GM18868 (cell line): ENCODE measurements at regions not wholly inside any gene's neighbourhood (a gene's known extent, or its start where the extent isn't known, plus 50 kb on each side); places are given as distances from the start of the nearest gene placed in this dataset.

Experiments
- ATAC-seq: cut with Tn5 transposase; IDR thresholded peaks from one replicate; pipeline ENCODE4 v1.9.1; 2021; ENCODE audit warnings: mild to moderate bottlenecking, moderate library complexity; ENCODE audit not compliant: unreplicated experiment

DNA sequence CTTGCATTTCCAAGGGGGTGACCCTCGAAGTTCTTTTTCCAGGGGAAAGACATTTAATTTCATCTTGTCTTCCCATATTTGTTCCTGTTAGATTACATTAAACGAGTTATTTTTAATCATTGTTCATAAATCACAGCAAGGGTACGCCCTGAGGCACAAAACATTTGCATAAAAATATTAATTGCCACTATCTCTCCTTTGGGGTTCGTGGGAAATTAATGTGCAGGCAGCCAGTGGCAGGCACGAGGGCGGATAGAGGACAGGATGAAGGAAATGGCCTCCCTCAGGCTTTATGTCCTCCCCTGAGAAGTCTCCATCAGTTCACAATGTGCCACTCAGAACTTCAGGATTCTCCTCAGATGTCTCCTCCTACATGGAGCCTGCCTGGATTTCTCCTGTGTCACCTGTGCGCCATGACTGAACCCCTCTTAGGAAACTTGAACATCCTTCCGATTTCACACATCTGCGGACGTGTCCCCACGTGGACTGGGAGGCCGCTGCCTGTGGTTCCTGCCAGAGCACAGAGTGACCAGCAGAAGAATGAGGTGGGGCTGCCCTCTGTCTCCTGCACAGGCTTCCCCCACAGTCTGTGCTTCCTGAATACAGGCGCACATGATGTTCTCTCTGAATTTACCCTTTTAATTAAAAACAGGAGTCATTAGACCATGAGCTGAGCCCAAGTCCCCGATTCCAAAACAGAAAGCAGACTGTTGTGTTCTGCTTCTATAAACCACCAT, 1085.9 kb downstream of the TBC1D22A start:
- no peak for ATAC-seq

DNA sequence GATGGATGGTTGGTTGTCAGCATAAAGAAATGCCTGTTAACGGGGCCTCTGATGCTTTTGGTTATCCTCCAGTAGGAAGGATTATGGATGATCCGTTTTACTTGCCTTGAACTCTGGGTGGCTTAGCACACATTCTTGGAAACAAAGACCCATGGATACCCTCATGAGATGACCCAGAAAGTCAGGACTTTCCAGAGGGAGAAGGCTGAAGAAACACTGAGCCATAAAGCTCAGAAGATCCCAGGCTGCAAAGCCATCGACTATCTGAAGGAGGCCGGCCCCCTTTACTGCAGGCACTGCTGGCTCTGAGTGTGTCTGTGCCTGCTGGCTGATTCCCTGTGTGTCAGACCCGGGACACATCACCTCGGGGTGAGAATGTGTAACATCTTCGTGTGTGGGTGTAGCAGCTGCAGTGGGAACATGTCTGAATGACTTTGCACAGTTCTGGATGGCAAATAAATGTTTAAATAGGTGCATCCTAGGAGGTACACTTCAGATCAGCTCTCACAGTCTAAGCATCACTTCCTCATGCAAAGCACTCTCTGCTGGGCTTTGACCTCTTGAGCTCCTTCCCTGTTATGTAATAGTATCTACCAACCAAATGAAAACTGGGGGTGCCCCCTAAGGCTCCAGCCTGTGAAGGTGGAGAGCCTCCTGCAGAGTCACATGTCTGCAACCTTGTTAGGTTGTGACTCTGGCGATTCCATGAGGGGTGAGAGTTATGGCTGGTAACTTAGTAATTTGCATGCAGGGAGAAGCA, 1084.9 kb downstream of the TBC1D22A start:
- no peak for ATAC-seq

GRCh38 chr22:47846206-47846605, 1083.8 kb downstream of the TBC1D22A start:
- no peak for ATAC-seq

DNA sequence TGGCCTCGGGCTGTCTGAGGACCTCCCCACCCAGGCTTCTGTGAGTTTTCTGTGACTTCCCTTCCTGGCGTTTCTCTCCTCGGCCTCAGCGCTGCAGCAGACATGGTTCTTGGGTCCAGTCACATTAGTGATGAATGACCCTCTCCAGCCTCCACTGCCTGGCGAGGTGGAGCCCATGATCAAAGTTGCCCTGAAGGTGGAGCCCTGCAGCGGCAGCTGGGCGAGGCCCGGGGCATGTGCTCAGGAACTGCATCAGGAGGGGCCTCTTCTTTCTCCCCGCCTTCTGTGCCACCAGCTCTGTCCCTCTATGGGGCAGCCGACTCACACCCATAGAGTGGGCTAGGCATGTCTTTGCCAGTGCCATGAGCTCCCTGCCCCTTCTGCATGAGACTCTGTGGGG, 1079.7 kb downstream of the TBC1D22A start:
- no peak for ATAC-seq

DNA sequence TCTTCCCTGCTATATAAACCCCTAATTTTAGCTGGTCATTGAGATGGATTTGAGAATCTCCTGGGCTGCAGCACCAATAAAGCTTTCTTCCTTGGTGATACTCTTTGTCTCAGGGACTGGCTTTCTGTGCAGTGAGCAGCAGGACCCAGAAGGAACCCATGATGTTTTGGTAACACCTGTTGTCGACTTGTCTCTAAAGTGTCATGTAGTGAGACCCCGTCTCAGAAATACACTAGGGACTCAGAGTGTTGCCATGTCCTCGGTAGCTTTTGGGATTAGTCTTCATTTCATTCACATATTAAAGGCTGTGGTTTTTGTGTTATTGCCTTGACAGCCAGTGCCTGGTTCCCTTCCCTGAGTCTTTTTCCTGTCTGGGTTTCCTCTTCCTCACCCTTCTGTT, 1078.7 kb downstream of the TBC1D22A start:
- no peak for ATAC-seq

DNA sequence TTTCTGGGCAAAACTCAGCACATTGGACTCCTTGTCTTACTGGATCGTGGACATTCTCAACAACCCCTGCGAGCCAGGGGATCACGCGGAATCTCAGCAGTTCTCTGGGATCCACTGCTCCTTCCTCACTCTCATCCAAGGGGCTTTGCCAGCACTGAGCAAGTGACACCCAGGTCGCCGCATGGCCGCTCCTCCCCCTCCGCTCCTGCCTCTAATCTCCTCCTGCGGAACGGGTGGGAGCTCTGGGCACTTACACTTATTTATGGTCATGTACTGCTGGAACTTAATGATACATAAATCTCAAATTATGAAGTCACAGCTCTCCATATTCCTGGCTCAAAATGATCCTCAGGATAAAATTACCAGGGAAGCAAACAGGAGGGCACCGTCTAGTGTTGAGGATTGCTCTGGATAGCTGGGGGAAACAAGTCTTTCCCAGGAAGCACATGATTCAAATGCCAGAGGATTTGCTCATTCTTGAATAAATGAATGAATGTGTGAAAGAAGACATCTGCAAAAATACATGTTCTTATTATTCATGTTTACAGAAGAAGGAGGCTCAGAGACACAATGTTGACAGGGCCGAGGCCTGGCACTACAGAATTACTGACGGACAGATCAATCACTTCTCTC, 1077.3 kb downstream of the TBC1D22A start:
- no peak for ATAC-seq

- ATAC-seq = no peak
Measured at GRCh38 chr22:47837703-47838102, 1075.3 kb downstream of the TBC1D22A start.

DNA sequence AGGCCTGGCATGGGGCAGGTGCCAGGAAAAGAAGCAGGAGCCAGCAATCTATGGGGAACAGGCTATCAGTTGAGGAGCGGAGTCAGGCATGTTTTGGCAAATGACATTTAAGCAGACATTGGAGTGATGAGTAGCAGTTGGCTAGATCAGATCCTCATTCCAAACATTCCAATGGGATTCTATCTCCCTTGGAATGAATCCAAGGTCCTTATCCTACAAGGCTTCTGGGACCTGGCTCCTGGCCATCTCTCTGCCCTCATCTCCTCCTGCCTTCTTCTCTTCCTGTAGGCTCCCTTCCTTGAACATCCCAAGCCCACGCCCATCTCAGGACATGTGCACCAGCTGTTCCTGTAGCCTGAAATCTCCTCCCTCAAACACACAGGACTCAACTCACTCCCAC, 1074.5 kb downstream of the TBC1D22A start:
- no peak for ATAC-seq

DNA sequence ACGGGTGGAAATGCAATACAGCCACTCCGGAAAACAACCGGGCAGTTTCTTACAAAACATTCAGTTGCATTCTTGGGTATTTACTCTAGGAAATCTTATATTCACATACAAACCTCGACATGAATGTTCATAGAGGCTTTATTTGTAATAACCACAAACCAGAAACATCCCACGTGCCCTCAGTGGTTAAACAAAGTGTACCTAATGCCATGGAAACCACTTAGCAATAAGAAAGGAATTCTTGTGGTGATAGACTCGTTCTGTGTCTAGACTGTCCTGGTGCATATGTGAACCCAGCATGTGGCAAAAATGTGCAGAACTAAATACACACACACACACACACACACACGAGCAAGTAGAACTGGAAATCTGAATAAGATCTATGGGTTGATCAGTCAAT, 1073.3 kb downstream of the TBC1D22A start:
- ATAC-seq = no peak

GRCh38 chr22:47826016-47826415, 1063.6 kb downstream of the TBC1D22A start:
- no peak for ATAC-seq

DNA sequence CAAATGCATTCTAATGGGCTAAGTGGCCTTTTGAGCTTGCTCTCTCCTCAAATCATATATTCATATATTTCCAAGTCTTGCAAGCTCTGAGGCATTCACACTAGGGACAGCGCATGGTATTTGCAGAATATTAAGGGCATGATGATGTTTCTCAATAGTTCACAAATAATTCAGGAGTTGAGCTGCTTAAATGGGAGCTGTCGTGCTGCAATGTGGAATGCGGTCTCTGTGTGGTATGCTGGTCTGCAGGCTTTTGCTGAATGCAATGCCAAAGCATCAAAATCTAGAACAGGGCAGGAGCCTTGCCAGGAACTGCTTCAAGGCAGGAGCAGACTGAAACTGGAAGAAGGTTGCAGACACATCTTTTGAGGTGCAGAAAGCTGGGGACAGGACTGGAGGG, 1060.0 kb downstream of the TBC1D22A start:
- no peak for ATAC-seq

DNA sequence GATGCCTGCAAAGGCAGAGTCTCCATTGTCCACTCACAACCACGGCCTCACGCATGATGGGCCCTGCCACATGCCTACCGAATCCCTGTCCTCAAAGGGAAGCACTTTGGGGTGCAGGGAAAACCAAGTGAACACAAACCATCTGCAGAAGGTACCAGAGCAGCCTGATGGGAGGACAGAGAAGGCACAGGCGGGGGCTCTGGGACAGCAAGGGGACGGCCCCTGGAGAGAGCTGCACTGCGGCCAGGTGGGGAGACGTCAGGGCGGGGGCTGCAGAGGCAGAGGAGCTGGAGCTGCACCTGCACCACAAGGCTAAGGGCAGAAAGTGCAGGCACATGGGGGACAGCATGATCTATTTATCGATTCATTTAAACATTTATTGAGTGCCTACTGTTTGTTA, 1056.0 kb downstream of the TBC1D22A start:
- no peak for ATAC-seq

DNA sequence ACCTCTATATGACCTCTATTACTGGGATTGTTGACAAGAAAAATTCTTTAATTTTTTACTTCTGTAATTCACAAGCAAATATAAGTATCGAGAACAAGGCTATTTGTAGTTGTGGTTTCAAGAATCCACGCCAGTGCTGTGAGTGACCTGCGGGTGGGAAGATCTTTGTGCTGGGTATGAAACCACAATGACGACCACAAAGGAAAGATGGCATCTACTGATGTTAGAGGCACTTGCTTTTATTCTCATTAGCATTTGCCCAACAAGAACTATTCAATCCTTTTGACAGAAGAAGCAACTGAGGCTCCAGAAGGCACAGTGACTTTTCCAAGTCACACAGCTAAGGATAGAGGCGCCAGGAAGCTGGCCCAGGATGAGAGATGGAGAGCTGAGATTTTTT, 1054.9 kb downstream of the TBC1D22A start:
- no peak for ATAC-seq

DNA sequence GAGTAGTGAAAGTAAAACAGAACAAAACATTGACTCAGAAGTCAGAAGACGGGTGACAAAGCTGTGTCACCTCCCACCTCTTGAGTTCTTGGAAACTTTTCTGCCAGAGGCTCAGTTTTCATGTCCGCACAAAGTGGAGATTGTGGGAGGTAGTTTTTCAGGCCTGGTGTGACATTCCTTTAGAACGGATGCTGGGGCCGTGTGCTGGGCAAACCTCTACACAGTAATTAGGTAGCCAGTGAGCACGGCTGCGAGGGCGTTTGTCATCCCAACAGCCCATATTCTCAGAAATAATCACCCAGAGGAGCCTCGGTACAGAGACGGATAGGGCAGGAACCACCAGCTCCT, 1054.4 kb downstream of the TBC1D22A start:
- no peak for ATAC-seq

GRCh38 chr22:47816121-47816862, 1053.8 kb downstream of the TBC1D22A start:
- no peak for ATAC-seq

- no peak for ATAC-seq
Measured at GRCh38 chr22:47814474-47814873, 1052.0 kb downstream of the TBC1D22A start.

DNA sequence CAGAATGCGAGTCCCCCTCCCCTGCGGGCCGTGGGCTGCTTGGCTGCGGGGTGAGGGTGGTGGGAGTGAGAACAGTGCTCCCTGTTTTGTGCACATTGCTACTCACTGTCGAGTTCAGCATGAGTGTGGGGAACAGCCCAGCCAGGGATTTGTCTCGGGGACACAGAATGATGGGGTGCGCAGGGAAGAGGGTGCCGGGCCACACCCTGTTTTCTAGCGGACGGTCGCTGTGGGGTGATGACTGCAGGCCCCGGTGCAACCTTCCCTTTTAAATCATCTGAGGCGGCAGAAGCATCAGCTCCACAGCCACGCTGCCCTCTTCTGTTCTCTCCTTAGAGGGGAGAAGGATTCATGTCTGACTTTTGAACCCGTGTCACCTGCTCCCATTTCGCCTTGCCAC, 1051.2 kb downstream of the TBC1D22A start:
- ATAC-seq = no peak

GRCh38 chr22:47811971-47812370, 1049.5 kb downstream of the TBC1D22A start:
- no peak for ATAC-seq

DNA sequence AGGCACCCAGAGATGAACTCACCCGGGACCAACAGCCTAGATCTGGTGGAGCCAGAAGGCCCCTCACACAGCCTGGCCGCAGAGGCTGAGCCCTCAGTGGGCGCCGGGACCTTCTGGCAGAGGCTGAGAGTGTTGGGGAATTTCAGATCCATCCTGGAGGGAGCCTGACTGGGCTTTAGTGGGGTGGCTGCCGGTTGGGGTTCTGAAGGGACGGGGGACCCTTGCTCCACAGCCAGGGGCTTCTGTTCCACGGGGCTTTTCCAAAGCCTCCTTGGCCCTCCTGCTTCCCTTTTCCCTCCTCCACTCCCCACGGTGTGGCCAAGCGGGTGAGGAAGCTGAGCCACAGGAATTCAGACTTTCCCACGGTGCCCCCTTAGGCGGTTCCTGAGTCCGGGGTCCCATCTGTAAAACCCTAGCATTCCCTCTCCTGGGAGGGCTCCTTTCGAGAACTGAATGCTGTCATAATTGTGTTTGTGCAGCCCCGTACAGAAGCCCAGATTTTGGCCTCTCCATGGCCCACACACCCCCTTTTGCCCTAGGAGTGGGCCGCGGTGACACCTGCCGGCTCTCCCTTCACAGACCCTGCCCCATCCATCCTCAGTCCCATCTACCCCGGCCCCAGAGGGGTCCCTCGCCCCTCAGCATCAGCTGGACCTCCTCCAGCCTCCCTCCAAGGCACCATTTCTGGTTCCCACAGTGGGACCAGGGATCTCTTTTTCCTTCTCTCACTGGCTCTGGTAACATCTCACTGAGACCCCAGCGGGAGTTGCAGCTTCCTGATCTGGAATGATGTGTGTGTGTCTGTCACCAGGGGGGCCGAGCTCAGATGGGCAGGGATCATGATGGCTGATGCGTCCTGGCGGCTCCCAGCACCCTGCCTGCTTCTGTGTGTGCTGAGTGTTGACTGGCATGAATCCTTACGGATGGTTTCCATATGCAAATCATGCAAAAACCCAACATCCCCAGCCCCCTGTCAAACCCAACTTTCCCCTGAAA, 1048.4 kb downstream of the TBC1D22A start:
- ATAC-seq = no peak
